Mucosa of descending colon (tissue), 3 donors: ENCODE measurements at regions not wholly inside any gene's neighbourhood (a gene's known extent, or its start where the extent isn't known, plus 50 kb on each side); places are given as distances from the start of the nearest gene placed in this dataset.

Source experiments
- ATAC-seq: fragments of 200-7000 bp; cut with Tn5 transposase; one replicate; pipeline ENCODE4 v1.9.1; 2020; ENCODE audit warnings: mild to moderate bottlenecking, moderate library complexity
- DNase-seq, 3 donors: peaks; one replicate each; pipeline ENCODE4 v3.0.0-alpha.2; 2020
- H3K36me3 ChIP-seq: fragments of 200-600 bp; one replicate; pipeline ENCODE4 v1.8.0; 2021; ENCODE audit warnings: low read depth, mild to moderate bottlenecking
- H3K4me1 ChIP-seq: fragments of 200-600 bp; one replicate; pipeline ENCODE4 v1.8.0; 2021; ENCODE audit warnings: low read depth, mild to moderate bottlenecking
- H3K4me3 ChIP-seq: fragments of 200-600 bp; one replicate; pipeline ENCODE4 v1.8.0; 2021; ENCODE audit warnings: mild to moderate bottlenecking
- H3K9me3 ChIP-seq: fragments of 200-600 bp; one replicate; pipeline ENCODE4 v1.8.0; 2021; ENCODE audit warnings: mild to moderate bottlenecking
- intact Hi-C, 2 donors: fragments of 100-400 bp; cut with DNase I in 1 of 2; cut with micrococcal nuclease in 1 of 2; formaldehyde crosslinking; loops; one replicate each; pipeline versions ENCODE4 v1.11.0 to v1.11.1; 2022; cut with DNase I, micrococcal nuclease
- TF ChIP-seq, protein P1 (sequence below): fragments of 200-600 bp; IDR thresholded peaks from one replicate; pipeline ENCODE4 v1.8.0; 2022; ENCODE audit warnings: antibody characterized with exemption, mild to moderate bottlenecking
- donor health status: DM: no; HTN: no; CAD: no; lungs with moderate emphysema.
- donor health status: DM: no; HTN: no; CAD: no.
- donor health status: DM: no; HTN: yes; CAD: no.

DNA sequence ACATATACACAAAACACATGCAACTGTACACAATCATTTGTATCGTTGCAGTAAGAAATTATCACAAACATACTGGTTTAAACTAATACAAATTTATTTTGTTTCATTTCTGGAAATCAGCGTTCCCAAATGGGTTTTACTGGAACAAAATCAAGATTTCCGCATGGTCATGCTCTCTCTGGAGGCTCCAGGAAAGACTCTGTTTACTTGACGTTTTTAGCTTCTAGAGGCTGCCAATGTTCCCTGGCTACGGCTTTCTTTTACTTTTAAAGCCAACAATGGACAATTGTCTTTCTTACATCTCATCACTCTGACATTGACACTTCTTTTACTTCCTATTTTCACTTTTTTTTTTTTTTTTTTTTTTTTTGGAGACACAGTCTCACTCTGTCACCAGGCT is 793.1 kb downstream of the CDH9 start:
- DNase-seq: no peak
- intact Hi-C loops: no loop called here

DNA sequence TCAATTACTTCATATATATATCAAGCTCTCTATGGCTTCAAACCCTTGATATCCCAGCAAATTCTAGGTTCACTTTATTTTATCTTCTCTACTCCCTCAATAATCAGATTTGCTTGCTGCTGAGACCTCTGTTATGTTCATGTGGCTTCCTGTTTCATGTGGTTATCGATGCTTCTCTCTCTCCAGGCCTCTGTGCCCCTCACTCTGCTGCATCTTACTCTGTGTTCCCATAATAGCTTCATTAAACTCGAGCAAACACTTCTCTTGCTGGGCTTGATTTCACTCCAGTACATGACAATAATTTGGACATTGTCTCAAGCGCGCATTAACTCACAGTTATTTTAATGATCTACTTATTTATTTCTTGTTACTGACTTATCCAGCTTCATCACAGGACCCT is 798.8 kb downstream of the CDH9 start:
- intact Hi-C loops: no loop called here
- DNase-seq (no peak), ATAC-seq (no peak)
- Histone ChIP-seq H3K36me3 (no peaks in the 10 kb centered on the region), H3K9me3 (peaks cover 42% of the 10 kb centered on the region), H3K4me3 (no peak overlapping the region), H3K4me1 (no peaks in the 10 kb centered on the region)
- TF ChIP-seq, protein P1, sequence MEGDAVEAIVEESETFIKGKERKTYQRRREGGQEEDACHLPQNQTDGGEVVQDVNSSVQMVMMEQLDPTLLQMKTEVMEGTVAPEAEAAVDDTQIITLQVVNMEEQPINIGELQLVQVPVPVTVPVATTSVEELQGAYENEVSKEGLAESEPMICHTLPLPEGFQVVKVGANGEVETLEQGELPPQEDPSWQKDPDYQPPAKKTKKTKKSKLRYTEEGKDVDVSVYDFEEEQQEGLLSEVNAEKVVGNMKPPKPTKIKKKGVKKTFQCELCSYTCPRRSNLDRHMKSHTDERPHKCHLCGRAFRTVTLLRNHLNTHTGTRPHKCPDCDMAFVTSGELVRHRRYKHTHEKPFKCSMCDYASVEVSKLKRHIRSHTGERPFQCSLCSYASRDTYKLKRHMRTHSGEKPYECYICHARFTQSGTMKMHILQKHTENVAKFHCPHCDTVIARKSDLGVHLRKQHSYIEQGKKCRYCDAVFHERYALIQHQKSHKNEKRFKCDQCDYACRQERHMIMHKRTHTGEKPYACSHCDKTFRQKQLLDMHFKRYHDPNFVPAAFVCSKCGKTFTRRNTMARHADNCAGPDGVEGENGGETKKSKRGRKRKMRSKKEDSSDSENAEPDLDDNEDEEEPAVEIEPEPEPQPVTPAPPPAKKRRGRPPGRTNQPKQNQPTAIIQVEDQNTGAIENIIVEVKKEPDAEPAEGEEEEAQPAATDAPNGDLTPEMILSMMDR: no peak

More for the DNA sequence above, 793.1 kb downstream of the CDH9 start:
- Histone ChIP-seq H3K36me3 (no peaks in the 10 kb centered on the region), H3K4me3 (no peak overlapping the region), H3K4me1 (no peaks in the 10 kb centered on the region), H3K9me3 (peaks cover 30% of the 10 kb centered on the region)
- TF ChIP-seq, protein P1: no peak
- ATAC-seq: no peak

DNA sequence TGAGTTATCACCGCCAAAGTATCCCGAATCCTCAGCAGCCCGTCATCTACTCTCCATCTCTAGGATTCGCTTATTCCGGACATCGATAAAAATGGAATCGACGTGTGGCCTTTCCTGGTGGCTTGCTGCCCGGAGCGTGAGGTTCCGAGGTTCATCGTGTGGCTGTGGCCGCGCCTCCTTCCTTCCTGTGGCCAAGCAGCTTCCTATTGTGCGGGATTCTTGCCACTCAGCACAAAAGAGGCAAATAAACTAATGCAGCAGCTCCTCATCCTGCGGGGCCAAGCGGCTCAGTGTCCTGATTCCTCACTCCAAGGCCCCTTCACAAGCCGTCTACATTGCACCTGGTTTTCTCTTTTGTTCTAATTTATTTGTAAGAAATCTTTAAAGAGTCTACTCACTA is 800.9 kb downstream of the CDH9 start:
- Histone ChIP-seq H3K36me3 (no peaks in the 10 kb centered on the region), H3K4me3 (no peak overlapping the region), H3K4me1 (no peaks in the 10 kb centered on the region), H3K9me3 (peaks cover 62% of the 10 kb centered on the region)
- TF ChIP-seq, protein P1: no peak
- ATAC-seq (no peak), DNase-seq (no peak)
- intact Hi-C loops: no loop called here

DNA sequence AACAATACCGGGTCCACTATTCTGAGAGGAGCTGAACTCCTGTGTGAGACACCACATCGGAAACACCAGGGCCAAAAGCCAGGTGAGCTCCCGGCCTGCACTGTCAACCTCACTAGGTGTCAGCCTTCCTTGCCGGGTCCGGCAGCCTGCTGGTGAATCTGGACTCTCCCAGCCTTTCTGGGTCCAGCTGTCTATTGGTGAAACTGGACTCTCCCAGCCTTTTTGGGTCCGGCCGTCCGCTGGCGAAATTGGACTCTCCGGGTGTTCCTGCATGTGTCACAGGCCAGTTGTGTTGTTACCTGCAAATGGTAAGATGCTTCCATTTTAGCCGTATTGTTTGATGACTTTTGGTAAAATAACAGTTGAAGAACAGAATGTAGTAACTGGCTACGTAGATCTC is 801.5 kb downstream of the CDH9 start:
- H3K4me3 ChIP-seq: no peak overlapping the region
- intact Hi-C loops: no loop called here
- TF ChIP-seq, protein P1: no peak
- no peak for ATAC-seq
- no peaks in the 10 kb centered on the region for H3K36me3 ChIP-seq
- peaks cover 68% of the 10 kb centered on the region for H3K9me3 ChIP-seq
- no peaks in the 10 kb centered on the region for H3K4me1 ChIP-seq
- no peak for DNase-seq

DNA sequence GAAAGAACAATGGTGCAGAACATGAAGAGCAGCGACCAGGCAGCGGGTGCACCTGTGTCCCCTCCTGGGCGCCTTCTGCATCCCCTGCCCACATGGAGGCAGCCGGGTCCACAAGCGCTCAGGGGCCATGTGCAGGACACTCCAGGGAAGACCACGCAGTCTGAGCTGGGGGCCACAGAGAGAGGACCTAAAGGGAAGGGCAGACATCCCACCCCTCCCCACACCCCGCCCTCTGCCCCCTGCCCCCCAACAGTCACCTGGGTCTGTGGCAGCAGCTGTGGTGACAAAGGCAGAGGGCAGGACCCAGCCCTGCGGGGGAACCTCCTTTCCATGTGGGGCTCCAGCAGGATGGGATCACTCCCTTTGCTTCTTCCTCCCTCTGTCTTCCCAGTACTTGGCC is 805.7 kb downstream of the CDH9 start:
- intact Hi-C loops: no loop called here
- ATAC-seq: no peak
- Histone ChIP-seq H3K4me3 (no peak overlapping the region), H3K4me1 (no peaks in the 10 kb centered on the region), H3K9me3 (peaks cover 67% of the 10 kb centered on the region), H3K36me3 (no peaks in the 10 kb centered on the region)
- TF ChIP-seq, protein P1: no peak
- no peak for DNase-seq

DNA sequence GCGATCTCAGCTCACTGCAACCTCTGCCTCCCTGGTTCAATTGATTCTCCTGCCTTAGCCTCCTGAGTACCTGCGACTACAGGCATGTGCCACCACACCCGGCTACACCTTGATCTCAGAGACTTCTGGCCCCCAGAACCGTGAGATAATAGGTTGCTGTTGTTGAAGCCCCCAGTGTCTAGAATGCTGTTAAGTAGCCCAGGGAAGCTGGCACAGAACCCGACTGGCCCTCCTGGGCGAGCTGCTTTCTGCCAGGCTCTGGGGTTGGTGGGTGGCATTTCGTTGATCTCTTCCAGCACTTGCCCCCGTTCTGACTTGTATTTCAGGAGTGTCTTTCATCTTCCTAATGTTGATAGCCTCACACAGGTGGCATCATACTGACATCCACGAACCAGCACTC is 807.1 kb downstream of the CDH9 start:
- TF ChIP-seq, protein P1: no peak
- Histone ChIP-seq H3K36me3 (no peaks in the 10 kb centered on the region), H3K4me3 (no peak overlapping the region), H3K9me3 (peaks cover 60% of the 10 kb centered on the region), H3K4me1 (no peaks in the 10 kb centered on the region)
- no peak for DNase-seq
- intact Hi-C loops: no loop called here
- ATAC-seq: no peak
